ENCODE measurements at regions not wholly inside any gene's neighbourhood (a gene's known extent, or its start where the extent isn't known, plus 50 kb on each side); places are given as distances from the start of the nearest gene placed in this dataset.
"Not testable (repeated sequence)": the region's sequence is repeated elsewhere in the genome, so short reads cannot be mapped to it uniquely, and the experiment has no call there.

GRCh38 chr11:49395789-49396188, 187.4 kb upstream of the FOLH1 start:
- not testable (repeated sequence) for TF ChIP-seq POLR2AphosphoS5 (IDR thresholded peaks at IDR 0.05; ENCODE audit: low read depth, low read length); TAF1 (IDR thresholded peaks at IDR 0.05; ENCODE audit: low read depth, low read length); EZH2 (IDR thresholded peaks at IDR 0.05; ENCODE audit: low read depth, low read length, severe bottlenecking); YY1 (IDR thresholded peaks at IDR 0.05; ENCODE audit: low read depth, low read length); POLR2A (IDR thresholded peaks at IDR 0.05; ENCODE audit: control extremely low read depth in 1 of 2, low read depth in 2 of 2, low read length in 2 of 2); NRF1 (IDR thresholded peaks at IDR 0.05; ENCODE audit: low read depth, low read length); SP1 (IDR thresholded peaks at IDR 0.05; ENCODE audit: low read depth, low read length); CHD1 (IDR thresholded peaks at IDR 0.05; ENCODE audit: low read depth, low read length); PHF8 (conservative IDR thresholded peaks at IDR 0.05; ENCODE audit: low read depth, low read length); EGR1 (IDR thresholded peaks at IDR 0.05; ENCODE audit: borderline replicate concordance, low read depth, low read length)
- TF ChIP-seq, protein P1, sequence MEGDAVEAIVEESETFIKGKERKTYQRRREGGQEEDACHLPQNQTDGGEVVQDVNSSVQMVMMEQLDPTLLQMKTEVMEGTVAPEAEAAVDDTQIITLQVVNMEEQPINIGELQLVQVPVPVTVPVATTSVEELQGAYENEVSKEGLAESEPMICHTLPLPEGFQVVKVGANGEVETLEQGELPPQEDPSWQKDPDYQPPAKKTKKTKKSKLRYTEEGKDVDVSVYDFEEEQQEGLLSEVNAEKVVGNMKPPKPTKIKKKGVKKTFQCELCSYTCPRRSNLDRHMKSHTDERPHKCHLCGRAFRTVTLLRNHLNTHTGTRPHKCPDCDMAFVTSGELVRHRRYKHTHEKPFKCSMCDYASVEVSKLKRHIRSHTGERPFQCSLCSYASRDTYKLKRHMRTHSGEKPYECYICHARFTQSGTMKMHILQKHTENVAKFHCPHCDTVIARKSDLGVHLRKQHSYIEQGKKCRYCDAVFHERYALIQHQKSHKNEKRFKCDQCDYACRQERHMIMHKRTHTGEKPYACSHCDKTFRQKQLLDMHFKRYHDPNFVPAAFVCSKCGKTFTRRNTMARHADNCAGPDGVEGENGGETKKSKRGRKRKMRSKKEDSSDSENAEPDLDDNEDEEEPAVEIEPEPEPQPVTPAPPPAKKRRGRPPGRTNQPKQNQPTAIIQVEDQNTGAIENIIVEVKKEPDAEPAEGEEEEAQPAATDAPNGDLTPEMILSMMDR (IDR thresholded peaks at IDR 0.05; ENCODE audit: control extremely low read depth in 1 of 3, insufficient read depth in 1 of 3, low read depth in 1 of 3, low read length in 3 of 3): not testable (repeated sequence)

Measured in H1 (cell line).